ENCODE measurements at regions not wholly inside any gene's neighbourhood (a gene's known extent, or its start where the extent isn't known, plus 50 kb on each side); places are given as distances from the start of the nearest gene placed in this dataset.

DNA sequence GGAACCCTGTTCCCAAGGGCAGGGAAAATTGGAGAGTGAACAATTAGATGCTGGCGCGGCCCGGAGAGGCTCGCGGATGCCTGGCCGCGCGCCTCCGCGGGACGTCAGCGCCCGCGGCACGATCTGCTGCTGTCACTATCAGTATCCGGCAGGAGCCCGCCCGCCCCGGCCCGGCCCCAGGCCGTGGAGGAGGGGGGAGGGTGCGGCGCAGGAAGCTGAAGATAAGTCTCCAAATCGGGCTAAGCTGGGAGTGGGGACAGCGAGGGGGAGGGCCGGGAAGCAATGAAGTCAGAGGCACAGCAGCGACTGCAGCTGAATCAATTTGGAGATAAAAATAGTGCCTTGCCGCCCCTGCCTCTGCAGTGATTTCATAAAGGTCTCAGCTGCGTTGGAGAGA is 441.5 kb upstream of the KLF12 start (continued):
- no peak for TF ChIP-seq SIX5 (IDR thresholded peaks at IDR 0.05; ENCODE audit: low read depth, low read length)
- TF ChIP-seq TCF12 (IDR thresholded peaks at IDR 0.05; ENCODE audit: low read depth, low read length), result no peak
- no peak for TF ChIP-seq GABPA (IDR thresholded peaks at IDR 0.05; ENCODE audit: borderline replicate concordance, insufficient read depth, low read length)
- no peak for TF ChIP-seq SIN3A (conservative IDR thresholded peaks at IDR 0.05 in 1 of 2, IDR thresholded peaks at IDR 0.05 in 1 of 2; ENCODE audit: low read depth in 1 of 2, low read length in 2 of 2)
